Adrenal gland (tissue), 5 donors: ENCODE measurements at regions not wholly inside any gene's neighbourhood (a gene's known extent, or its start where the extent isn't known, plus 50 kb on each side); places are given as distances from the start of the nearest gene placed in this dataset.

Experiments used
- CTCF ChIP-seq, 6 experiments: fragments of 450-650 bp in 4 of 6; fragments of 200-600 bp in 2 of 6; sonication (generic) in 1 of 6; IDR thresholded peaks; 1 replicate in 5 of 6; 2 replicates in 1 of 6; pipeline versions ENCODE4 v1.5.1 to v1.8.0; 2016 to 2021; ENCODE audit warnings: antibody characterized with exemption in 6 of 6, mild to moderate bottlenecking in 2 of 6, moderate library complexity in 1 of 6
- POLR2A ChIP-seq, 2 donors: fragments of 450-650 bp; IDR thresholded peaks; one replicate each; pipeline ENCODE4 v1.6.1; 2017; ENCODE audit warnings: antibody characterized with exemption in 2 of 2, mild to moderate bottlenecking in 2 of 2, moderate library complexity in 1 of 2
- donor health status: DM: no; HTN: no; CAD: no.

GRCh38 chr6:105745464-105746129 is 340.5 kb upstream of the PRDM1 start:
- no peak for TF ChIP-seq CTCF (IDR thresholded peaks at IDR 0.05)
- no peak for TF ChIP-seq POLR2A (IDR thresholded peaks at IDR 0.05)
